WERI-Rb-1 (cell line): ENCODE measurements at regions not wholly inside any gene's neighbourhood (a gene's known extent, or its start where the extent isn't known, plus 50 kb on each side); places are given as distances from the start of the nearest gene placed in this dataset.

Experiments used
- DNase-seq: peaks from one replicate; pipeline ENCODE4 v3.0.0-alpha.2; 2020
- H3K27ac ChIP-seq: fragments of 250-450 bp; sonication (Bioruptor Pico); 2 replicates; pipeline ENCODE4 v1.5.1; 2020; ENCODE audit warnings: mild to moderate bottlenecking, moderate library complexity
- H3K27me3 ChIP-seq: fragments of 250-450 bp; sonication (Bioruptor Pico); 2 replicates; pipeline ENCODE4 v1.5.1; 2021; ENCODE audit warnings: mild to moderate bottlenecking, low read depth, moderate library complexity; ENCODE audit not compliant: insufficient read depth, severe bottlenecking
- H3K36me3 ChIP-seq: fragments of 250-450 bp; sonication (Bioruptor Pico); 2 replicates; pipeline ENCODE4 v1.5.1; 2020; ENCODE audit warnings: mild to moderate bottlenecking, moderate library complexity
- H3K4me3 ChIP-seq: 2 replicates; pipeline ENCODE4 v1.5.1; 2011; ENCODE audit warnings: low read depth, mild to moderate bottlenecking, control low read depth, low read length
- H3K9me3 ChIP-seq: fragments of 250-450 bp; sonication (Bioruptor Pico); 2 replicates; pipeline ENCODE4 v1.5.1; 2021; ENCODE audit warnings: mild to moderate bottlenecking, moderate library complexity; ENCODE audit not compliant: severe bottlenecking
- TF ChIP-seq, protein P1 (sequence below): IDR thresholded peaks from 2 replicates; pipeline ENCODE4 v1.5.1; 2011; ENCODE audit warnings: low read depth, mild to moderate bottlenecking, control low read depth, inconsistent platforms, low read length

DNA sequence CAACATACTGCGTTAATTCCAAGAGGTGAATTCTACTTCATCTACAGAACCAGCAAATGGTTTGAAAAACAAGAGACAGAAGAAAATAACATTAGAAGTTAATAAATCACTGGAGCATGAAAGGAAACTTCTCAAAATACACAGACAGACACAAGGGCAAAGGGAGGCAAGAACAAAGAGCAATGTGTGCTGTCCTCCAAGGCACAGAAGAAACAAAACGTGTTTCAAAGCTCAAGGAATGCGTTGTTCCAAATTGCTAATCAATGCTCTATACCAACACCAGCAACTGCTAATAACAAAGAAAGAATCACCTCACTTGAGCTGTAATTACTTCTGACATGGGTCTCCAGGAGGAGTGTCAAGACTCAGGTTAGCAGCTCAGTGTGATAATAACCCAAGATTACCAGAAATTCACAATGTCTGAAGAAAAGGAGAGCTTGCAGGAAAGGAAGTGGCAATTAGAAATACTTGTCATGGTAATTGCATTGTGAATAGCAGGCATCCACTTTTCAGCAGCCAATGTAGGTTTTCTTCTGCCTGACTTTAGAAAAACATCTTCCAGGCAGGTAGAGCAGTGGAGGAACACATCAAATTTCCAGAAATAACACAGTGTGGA is 175.4 kb downstream of the SEC16B start:
- H3K9me3 ChIP-seq, result no peaks in the 10 kb centered on the region
- H3K4me3 ChIP-seq, result no peak overlapping the region
- no peak for DNase-seq
- H3K27ac ChIP-seq, result no peak overlapping the region
- H3K27me3 ChIP-seq, result no peaks in the 10 kb centered on the region
- TF ChIP-seq, protein P1, sequence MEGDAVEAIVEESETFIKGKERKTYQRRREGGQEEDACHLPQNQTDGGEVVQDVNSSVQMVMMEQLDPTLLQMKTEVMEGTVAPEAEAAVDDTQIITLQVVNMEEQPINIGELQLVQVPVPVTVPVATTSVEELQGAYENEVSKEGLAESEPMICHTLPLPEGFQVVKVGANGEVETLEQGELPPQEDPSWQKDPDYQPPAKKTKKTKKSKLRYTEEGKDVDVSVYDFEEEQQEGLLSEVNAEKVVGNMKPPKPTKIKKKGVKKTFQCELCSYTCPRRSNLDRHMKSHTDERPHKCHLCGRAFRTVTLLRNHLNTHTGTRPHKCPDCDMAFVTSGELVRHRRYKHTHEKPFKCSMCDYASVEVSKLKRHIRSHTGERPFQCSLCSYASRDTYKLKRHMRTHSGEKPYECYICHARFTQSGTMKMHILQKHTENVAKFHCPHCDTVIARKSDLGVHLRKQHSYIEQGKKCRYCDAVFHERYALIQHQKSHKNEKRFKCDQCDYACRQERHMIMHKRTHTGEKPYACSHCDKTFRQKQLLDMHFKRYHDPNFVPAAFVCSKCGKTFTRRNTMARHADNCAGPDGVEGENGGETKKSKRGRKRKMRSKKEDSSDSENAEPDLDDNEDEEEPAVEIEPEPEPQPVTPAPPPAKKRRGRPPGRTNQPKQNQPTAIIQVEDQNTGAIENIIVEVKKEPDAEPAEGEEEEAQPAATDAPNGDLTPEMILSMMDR, result no peak
- no peaks in the 10 kb centered on the region for H3K36me3 ChIP-seq

DNA sequence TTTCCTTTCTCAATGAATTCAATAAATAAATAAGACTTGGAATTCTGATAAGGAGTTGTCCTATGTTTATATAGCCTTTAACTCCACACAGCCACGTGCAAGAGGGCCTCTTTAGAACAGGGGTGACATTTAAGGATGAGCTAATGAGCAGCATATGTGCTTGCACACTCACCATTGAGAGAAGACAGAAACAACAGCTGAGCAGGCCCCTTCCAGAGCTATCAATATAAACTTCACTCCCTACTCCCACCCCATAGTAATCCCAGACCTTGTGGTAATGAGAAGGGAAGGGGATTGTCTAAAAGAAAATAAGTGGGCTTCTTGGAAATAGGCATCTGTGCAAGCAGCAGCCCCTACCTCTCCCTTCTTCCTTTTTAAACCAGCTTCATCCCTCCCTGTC is 176.0 kb downstream of the SEC16B start:
- DNase-seq, result no peak
- no peak overlapping the region for H3K27ac ChIP-seq
- TF ChIP-seq, protein P1, result no peak
- H3K4me3 ChIP-seq, result no peak overlapping the region
- no peaks in the 10 kb centered on the region for H3K9me3 ChIP-seq
- no peaks in the 10 kb centered on the region for H3K27me3 ChIP-seq
- H3K36me3 ChIP-seq, result no peaks in the 10 kb centered on the region

DNA sequence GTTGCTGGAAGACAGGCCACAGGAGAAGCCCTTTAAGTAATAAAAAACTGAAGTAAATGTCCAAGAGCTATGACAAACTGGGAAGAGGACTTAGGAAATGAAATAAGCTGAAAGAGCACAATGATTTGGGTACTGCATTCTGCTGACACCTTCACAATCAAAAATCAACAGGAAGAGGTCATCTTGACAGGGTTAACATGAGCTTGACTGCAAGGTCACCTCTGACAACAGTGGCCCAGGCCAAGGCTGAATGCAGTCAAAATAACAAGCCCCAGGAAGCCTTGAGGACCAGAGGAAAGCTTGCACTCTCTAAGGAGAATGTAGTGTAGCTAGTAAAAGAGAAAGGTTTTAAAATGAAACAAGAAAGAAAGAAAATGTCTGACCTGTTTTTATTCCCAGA is 179.3 kb downstream of the SEC16B start:
- Histone ChIP-seq H3K9me3 (no peaks in the 10 kb centered on the region), H3K36me3 (no peaks in the 10 kb centered on the region), H3K27ac (no peak overlapping the region), H3K4me3 (no peak overlapping the region), H3K27me3 (no peaks in the 10 kb centered on the region)
- TF ChIP-seq, protein P1, result no peak
- DNase-seq, result no peak

DNA sequence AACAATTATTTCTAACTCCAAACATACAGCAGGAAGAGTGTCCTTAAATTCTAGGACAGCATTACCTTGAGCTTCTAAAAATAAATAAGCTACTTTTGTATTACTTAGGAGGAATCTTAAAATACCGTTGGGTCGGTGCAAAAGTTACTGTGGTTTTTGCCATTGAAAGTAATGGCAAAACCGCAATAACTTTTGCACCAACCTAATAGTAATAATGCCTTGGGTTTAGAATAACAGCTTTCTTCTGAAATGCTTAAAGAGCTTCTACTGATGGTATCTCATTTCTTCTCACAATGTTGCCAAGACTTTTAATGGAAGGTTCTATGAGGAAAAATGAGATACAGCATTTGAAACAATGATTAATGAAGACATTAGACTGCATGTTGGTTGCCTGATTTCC is 179.9 kb downstream of the SEC16B start:
- H3K9me3 ChIP-seq, result no peaks in the 10 kb centered on the region
- no peaks in the 10 kb centered on the region for H3K36me3 ChIP-seq
- no peaks in the 10 kb centered on the region for H3K27me3 ChIP-seq
- H3K4me3 ChIP-seq, result no peak overlapping the region
- no peak for DNase-seq
- TF ChIP-seq, protein P1, result no peak
- H3K27ac ChIP-seq, result no peak overlapping the region

DNA sequence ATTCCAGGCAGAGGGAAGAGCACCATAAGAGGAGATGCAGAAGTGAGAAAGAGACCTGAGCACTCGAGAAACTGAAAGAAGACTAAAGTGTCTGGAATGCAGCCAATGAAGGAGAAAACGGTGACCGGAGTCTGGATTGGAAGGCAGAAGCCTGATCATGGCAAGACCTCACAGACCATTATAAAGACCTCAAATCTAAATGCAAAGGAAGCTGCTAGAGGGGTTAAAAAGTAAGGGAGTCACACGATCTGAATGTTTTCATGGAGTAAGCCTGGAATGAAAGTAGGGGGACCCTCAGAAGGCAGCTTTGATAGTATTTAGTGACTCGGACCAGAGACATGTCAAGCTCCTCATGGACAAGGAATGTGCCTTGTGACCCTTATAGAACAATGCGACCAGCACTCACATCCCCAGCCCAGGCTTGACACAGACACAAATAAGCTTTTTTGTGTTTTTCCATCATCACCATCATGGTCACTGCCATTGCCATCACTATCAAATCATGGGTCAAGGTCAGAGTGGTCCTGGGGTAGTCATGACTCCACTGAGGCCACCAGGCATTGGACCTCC is 183.6 kb downstream of the SEC16B start:
- DNase-seq, result no peak
- H3K4me3 ChIP-seq, result no peak overlapping the region
- H3K9me3 ChIP-seq, result no peaks in the 10 kb centered on the region
- H3K27me3 ChIP-seq, result no peaks in the 10 kb centered on the region
- H3K27ac ChIP-seq, result no peak overlapping the region
- no peaks in the 10 kb centered on the region for H3K36me3 ChIP-seq
- TF ChIP-seq, protein P1, result no peak

DNA sequence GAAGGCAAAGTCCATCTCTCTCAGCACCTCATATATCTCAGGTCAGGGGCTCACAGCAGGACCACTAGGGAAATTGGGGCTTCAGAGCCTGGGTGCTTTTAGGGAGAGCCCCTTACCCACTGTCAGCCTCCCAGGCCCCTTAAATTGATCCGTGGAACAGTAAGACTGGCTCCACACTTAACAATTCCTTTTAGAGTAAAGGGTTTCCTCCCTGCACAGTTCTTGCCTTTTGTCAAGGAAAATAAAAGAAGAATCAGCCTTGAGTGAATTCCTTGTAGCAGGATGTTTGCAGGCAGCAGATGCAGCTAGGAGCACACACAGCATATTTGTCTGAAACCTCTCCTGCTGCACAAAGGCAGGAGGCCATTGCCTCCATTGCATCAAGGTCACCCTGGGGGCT is 184.9 kb downstream of the SEC16B start:
- TF ChIP-seq, protein P1, result no peak
- H3K36me3 ChIP-seq, result no peaks in the 10 kb centered on the region
- DNase-seq, result no peak
- H3K27ac ChIP-seq, result no peak overlapping the region
- H3K27me3 ChIP-seq, result no peaks in the 10 kb centered on the region
- no peaks in the 10 kb centered on the region for H3K9me3 ChIP-seq
- H3K4me3 ChIP-seq, result no peak overlapping the region
